ENCODE measurements at regions not wholly inside any gene's neighbourhood (a gene's known extent, or its start where the extent isn't known, plus 50 kb on each side); places are given as distances from the start of the nearest gene placed in this dataset.
"Not testable (repeated sequence)": the region's sequence is repeated elsewhere in the genome, so short reads cannot be mapped to it uniquely, and the experiment has no call there.

GRCh38 chr12:22810036-22810435 lies 185.1 kb downstream of the ETNK1 start:
- DNase-seq = peak; percentile 17

- DNase-seq = no peak
Measured at GRCh38 chr12:22812531-22812930, 187.6 kb downstream of the ETNK1 start.

GRCh38 chr12:22821985-22822384 lies 197.0 kb downstream of the ETNK1 start:
- no peak for DNase-seq

- no peak for DNase-seq
Measured at GRCh38 chr12:22826026-22826425, 201.1 kb downstream of the ETNK1 start.

GRCh38 chr12:22826446-22826981 lies 201.5 kb downstream of the ETNK1 start:
- not testable (repeated sequence) for DNase-seq

- no peak for DNase-seq
Measured at GRCh38 chr12:22828066-22828465, 203.1 kb downstream of the ETNK1 start.

GRCh38 chr12:22835431-22835830 lies 210.5 kb downstream of the ETNK1 start:
- no peak for DNase-seq

GRCh38 chr12:22850185-22850584 lies 225.2 kb downstream of the ETNK1 start:
- DNase-seq = no peak

- DNase-seq = no peak
Measured at GRCh38 chr12:22851532-22851931, 226.6 kb downstream of the ETNK1 start.

GRCh38 chr12:22855456-22855855 lies 230.5 kb downstream of the ETNK1 start:
- DNase-seq = no peak

- peak; percentile 10 for DNase-seq
Measured at GRCh38 chr12:22856178-22856577, 231.2 kb downstream of the ETNK1 start.

- DNase-seq = no peak
Measured at GRCh38 chr12:22858849-22859570, 234.0 kb downstream of the ETNK1 start.

GRCh38 chr12:22860926-22861325 lies 236.0 kb downstream of the ETNK1 start:
- DNase-seq = no peak

- no peak for DNase-seq
Measured at GRCh38 chr12:22865822-22866221, 240.9 kb downstream of the ETNK1 start.

- DNase-seq = no peak
Measured at GRCh38 chr12:22866406-22866805, 241.4 kb downstream of the ETNK1 start.

- no peak for DNase-seq
Measured at GRCh38 chr12:22874151-22874550, 249.2 kb downstream of the ETNK1 start.

GRCh38 chr12:22876262-22876661 lies 251.3 kb downstream of the ETNK1 start:
- no peak for DNase-seq

- DNase-seq = no peak
Measured at GRCh38 chr12:22879203-22879602, 254.2 kb downstream of the ETNK1 start.

- no peak for DNase-seq
Measured at GRCh38 chr12:22880331-22880730, 255.4 kb downstream of the ETNK1 start.

- no peak for DNase-seq
Measured at GRCh38 chr12:22880807-22881206, 255.8 kb downstream of the ETNK1 start.

- DNase-seq = no peak
Measured at GRCh38 chr12:22881878-22882385, 257.0 kb downstream of the ETNK1 start.

GRCh38 chr12:22882559-22882958 lies 257.6 kb downstream of the ETNK1 start:
- DNase-seq = no peak

- DNase-seq = no peak
Measured at GRCh38 chr12:22893878-22894277, 268.9 kb downstream of the ETNK1 start.

GRCh38 chr12:22899184-22899583 lies 274.2 kb downstream of the ETNK1 start:
- DNase-seq = no peak
